Thoracic aorta (tissue), 2 donors: ENCODE measurements at regions not wholly inside any gene's neighbourhood (a gene's known extent, or its start where the extent isn't known, plus 50 kb on each side); places are given as distances from the start of the nearest gene placed in this dataset.

ENCODE experiments used
- ATAC-seq: fragments of 150-250 bp; one replicate; pipeline ENCODE4 v1.8.0; 2017; ENCODE audit warnings: low read depth; ENCODE audit not compliant: insufficient number of reproducible peaks, low FRiP score
- DNase-seq: peaks from one replicate; pipeline ENCODE4 v3.0.0-alpha.2; 2020; ENCODE audit warnings: low spot score
- H3K27ac ChIP-seq, 2 donors: fragments of 200-600 bp; sonication (generic); 1 replicate in 1 of 2; 2 replicates in 1 of 2; pipeline ENCODE4 v1.5.1; 2016; ENCODE audit warnings: mild to moderate bottlenecking in 2 of 2, moderate library complexity in 2 of 2
- H3K27me3 ChIP-seq: fragments of 200-600 bp; sonication (generic); replicated peaks from 2 replicates; pipeline ENCODE4 v1.6.0; 2016; ENCODE audit warnings: mild to moderate bottlenecking; ENCODE audit not compliant: insufficient read depth
- H3K36me3 ChIP-seq: fragments of 200-600 bp; sonication (generic); one replicate; pipeline ENCODE4 v1.5.1; 2016
- H3K4me1 ChIP-seq, 2 donors: fragments of 200-600 bp; sonication (generic); 1 replicate in 1 of 2; 2 replicates in 1 of 2; pipeline versions ENCODE4 v1.5.1 to v1.6.0; 2016; ENCODE audit warnings: low read depth in 2 of 2, mild to moderate bottlenecking in 1 of 2; ENCODE audit not compliant: control insufficient read depth in 1 of 2
- H3K4me3 ChIP-seq: fragments of 200-600 bp; sonication (generic); 2 replicates; pipeline ENCODE4 v1.5.1; 2016; ENCODE audit warnings: mild to moderate bottlenecking
- H3K9me3 ChIP-seq: fragments of 200-600 bp; sonication (generic); 2 replicates; pipeline ENCODE4 v1.5.1; 2016
- TF ChIP-seq, protein P1 (sequence below): fragments of 200-600 bp; sonication (generic); IDR thresholded peaks from one replicate; pipeline ENCODE4 v1.5.1; 2019; ENCODE audit warnings: antibody characterized with exemption

DNA sequence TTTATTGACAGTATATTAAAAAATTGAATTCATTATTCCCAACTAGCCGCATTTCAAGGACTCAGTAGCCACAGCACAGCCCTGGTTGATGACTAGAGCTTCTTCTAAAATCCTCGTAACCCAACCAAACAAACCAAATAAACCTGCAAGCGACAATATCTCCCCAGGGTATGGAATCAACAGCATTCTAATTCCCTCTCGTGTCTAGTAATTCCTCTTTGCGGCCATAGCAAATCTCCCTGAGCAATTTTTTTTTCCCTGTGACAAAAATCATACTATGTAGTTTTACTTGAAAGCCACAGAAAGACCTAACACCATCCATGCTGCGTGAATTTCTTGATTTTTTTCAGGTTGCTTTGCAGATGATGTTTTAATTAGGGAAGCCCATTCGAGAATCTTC lies 143.4 kb upstream of the MYOCD start:
- ATAC-seq (no peak), DNase-seq (no peak)
- Histone ChIP-seq H3K4me1 (peaks cover 12 to 29% of the 10 kb centered on the region in 2 donors), H3K9me3 (no peaks in the 10 kb centered on the region), H3K4me3 (no peak overlapping the region), H3K27ac (peak overlapping the region in 1 of 2 donors; percentile 28), H3K27me3 (no peaks in the 10 kb centered on the region), H3K36me3 (no peaks in the 10 kb centered on the region)
- TF ChIP-seq, protein P1, sequence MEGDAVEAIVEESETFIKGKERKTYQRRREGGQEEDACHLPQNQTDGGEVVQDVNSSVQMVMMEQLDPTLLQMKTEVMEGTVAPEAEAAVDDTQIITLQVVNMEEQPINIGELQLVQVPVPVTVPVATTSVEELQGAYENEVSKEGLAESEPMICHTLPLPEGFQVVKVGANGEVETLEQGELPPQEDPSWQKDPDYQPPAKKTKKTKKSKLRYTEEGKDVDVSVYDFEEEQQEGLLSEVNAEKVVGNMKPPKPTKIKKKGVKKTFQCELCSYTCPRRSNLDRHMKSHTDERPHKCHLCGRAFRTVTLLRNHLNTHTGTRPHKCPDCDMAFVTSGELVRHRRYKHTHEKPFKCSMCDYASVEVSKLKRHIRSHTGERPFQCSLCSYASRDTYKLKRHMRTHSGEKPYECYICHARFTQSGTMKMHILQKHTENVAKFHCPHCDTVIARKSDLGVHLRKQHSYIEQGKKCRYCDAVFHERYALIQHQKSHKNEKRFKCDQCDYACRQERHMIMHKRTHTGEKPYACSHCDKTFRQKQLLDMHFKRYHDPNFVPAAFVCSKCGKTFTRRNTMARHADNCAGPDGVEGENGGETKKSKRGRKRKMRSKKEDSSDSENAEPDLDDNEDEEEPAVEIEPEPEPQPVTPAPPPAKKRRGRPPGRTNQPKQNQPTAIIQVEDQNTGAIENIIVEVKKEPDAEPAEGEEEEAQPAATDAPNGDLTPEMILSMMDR, result no peak

- H3K9me3 ChIP-seq, result no peaks in the 10 kb centered on the region
- H3K27ac ChIP-seq, result peak overlapping the region in 1 of 2 donors; percentile 28
- no peak for DNase-seq
- TF ChIP-seq, protein P1, result no peak
- H3K27me3 ChIP-seq, result no peaks in the 10 kb centered on the region
- no peak overlapping the region for H3K4me3 ChIP-seq
- H3K4me1 ChIP-seq, result peaks cover 12 to 29% of the 10 kb centered on the region in 2 donors
- no peaks in the 10 kb centered on the region for H3K36me3 ChIP-seq
- no peak for ATAC-seq
Measured at GRCh38 chr17:12522743-12523183, 142.9 kb upstream of the MYOCD start.

- no peaks in the 10 kb centered on the region for H3K9me3 ChIP-seq
- peak overlapping the region in 1 of 2 donors; percentile 28 for H3K27ac ChIP-seq
- TF ChIP-seq, protein P1, result no peak
- ATAC-seq (no peak), DNase-seq (no peak)
- H3K36me3 ChIP-seq, result no peaks in the 10 kb centered on the region
- no peak overlapping the region for H3K4me3 ChIP-seq
- no peaks in the 10 kb centered on the region for H3K27me3 ChIP-seq
- H3K4me1 ChIP-seq, result peaks cover 12 to 29% of the 10 kb centered on the region in 2 donors
Measured at GRCh38 chr17:12523244-12523643, 142.4 kb upstream of the MYOCD start.

- Histone ChIP-seq H3K27ac (no peak overlapping the region), H3K4me1 (no peaks in the 10 kb centered on the region), H3K4me3 (no peak overlapping the region), H3K36me3 (no peaks in the 10 kb centered on the region), H3K27me3 (no peaks in the 10 kb centered on the region), H3K9me3 (no peaks in the 10 kb centered on the region)
- no peak for ATAC-seq
- TF ChIP-seq, protein P1, result no peak
- DNase-seq, result no peak
Measured at GRCh38 chr17:12528036-12528435, 137.7 kb upstream of the MYOCD start.

DNA sequence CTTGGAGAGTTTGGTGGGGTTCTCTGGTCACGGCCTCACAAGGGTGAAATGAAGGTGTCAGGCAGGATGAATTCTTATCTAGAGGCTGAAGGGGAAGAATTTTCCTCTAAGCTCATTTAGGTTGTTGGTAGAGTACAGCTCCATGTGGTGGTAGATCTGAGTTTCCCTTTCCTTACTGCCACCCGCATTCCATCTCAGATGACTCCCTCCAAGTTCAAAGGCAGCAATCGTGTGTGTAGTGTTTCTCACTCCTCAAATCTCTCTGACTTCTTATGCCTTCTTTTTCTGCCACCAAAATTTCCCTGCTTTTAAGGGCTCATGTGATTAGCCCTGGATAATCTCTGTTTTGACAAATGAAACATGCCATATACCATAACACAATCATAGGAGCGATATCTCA lies 135.5 kb upstream of the MYOCD start:
- ATAC-seq (no peak), DNase-seq (no peak)
- TF ChIP-seq, protein P1, result no peak

More for the DNA sequence above, 135.5 kb upstream of the MYOCD start:
- Histone ChIP-seq H3K27me3 (no peaks in the 10 kb centered on the region), H3K4me1 (no peaks in the 10 kb centered on the region), H3K9me3 (no peaks in the 10 kb centered on the region), H3K36me3 (no peaks in the 10 kb centered on the region), H3K4me3 (no peak overlapping the region), H3K27ac (no peak overlapping the region)
